GM12865 (cell line): ENCODE measurements at regions not wholly inside any gene's neighbourhood (a gene's known extent, or its start where the extent isn't known, plus 50 kb on each side); places are given as distances from the start of the nearest gene placed in this dataset.

Source experiments
- DNase-seq: peaks from one replicate; pipeline ENCODE4 v3.0.0; 2010; ENCODE audit warnings: low read depth
- H3K4me3 ChIP-seq: 2 replicates; pipeline ENCODE4 v1.5.1; 2011; ENCODE audit warnings: mild to moderate bottlenecking, low read depth, low read length, control low read depth
- TF ChIP-seq, protein P1 (sequence below): IDR thresholded peaks from 2 replicates; pipeline ENCODE4 v1.5.1; 2011; ENCODE audit warnings: low read length, control low read depth, low read depth, inconsistent platforms; ENCODE audit not compliant: insufficient read depth; ENCODE audit errors: missing control alignments

DNA sequence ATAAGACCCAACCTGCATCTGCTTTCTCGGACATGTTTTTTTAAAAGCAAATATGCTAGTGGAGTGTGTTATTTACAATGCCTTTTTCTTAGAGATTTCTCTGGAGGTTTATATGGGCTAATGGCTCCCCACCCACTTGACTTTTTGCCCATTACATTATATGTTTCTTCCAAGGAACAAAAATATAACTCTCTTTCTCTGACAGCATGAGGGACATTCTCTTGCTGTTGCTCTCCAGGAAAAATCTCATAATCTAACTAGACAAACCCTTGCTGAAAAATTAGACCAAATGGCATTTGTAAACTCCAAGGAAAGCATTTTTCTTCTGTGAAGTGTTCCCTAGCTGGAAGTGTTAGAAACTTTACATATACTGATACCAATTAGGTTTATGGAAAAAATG lies 213.7 kb downstream of the PRL start:
- no peak overlapping the region for H3K4me3 ChIP-seq

DNA sequence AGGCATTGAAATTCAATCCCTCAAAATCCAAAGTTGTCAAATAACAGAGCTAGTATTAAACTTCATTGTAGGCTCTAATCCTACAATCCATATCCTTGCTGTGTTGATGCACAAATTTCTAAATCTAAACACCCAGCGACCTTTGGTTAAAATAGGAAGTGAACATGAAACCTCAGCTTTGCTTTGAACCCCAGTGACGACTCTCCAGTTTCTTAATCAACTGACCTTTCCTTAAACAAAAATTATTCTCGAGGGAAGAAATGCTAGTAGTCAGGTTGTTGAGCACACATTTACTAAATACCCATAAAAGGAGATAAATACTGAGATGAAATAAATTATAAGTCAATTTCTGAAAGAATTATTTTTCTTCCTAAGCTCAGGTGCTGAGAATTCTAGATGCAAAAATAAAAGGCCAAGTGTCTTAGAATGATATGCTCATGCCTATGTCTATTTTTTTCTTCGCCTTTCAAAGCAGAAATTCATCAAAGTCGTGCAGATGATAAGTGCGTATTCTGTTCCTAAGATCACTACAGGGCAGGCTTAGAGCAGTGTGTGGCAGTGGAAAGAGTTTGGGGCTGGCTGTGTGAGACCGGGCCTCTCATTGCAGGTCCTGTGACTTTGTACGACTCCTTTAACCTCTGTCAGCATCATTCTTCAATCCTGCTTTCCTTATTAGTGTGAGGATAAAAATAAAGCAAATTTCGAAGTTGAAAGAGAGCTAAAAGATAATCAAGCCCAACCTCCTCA lies 208.7 kb downstream of the PRL start:
- peak; percentile 42 for DNase-seq
- H3K4me3 ChIP-seq: no peak overlapping the region
- TF ChIP-seq, protein P1, sequence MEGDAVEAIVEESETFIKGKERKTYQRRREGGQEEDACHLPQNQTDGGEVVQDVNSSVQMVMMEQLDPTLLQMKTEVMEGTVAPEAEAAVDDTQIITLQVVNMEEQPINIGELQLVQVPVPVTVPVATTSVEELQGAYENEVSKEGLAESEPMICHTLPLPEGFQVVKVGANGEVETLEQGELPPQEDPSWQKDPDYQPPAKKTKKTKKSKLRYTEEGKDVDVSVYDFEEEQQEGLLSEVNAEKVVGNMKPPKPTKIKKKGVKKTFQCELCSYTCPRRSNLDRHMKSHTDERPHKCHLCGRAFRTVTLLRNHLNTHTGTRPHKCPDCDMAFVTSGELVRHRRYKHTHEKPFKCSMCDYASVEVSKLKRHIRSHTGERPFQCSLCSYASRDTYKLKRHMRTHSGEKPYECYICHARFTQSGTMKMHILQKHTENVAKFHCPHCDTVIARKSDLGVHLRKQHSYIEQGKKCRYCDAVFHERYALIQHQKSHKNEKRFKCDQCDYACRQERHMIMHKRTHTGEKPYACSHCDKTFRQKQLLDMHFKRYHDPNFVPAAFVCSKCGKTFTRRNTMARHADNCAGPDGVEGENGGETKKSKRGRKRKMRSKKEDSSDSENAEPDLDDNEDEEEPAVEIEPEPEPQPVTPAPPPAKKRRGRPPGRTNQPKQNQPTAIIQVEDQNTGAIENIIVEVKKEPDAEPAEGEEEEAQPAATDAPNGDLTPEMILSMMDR: no peak

More for the DNA sequence above, 213.7 kb downstream of the PRL start:
- TF ChIP-seq, protein P1: no peak
- DNase-seq: no peak

DNA sequence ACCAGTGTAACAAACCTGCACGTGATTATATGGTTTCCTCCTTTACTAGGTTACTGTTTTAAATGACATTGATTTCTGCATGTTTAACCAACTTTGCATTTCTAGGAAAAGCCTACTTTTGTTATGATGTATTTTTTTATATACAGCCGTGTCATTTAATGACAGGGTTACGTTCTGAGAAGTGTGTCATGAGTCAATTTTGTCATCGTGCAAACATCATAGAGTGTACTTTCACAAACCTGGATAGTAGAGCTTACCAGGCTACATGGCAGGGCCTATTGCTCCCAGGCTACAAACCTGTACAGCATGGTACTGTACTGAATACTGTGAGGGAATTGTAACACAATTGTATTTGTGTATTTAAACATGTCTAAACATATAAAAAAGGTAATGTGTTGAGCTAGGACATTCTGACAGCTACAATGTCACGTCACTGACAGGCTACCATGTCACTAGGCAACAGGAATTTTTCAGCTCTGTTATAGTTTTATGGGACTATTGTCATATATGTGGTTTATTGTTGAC lies 205.3 kb downstream of the PRL start:
- DNase-seq: no peak
- no peak overlapping the region for H3K4me3 ChIP-seq
- TF ChIP-seq, protein P1: no peak

DNA sequence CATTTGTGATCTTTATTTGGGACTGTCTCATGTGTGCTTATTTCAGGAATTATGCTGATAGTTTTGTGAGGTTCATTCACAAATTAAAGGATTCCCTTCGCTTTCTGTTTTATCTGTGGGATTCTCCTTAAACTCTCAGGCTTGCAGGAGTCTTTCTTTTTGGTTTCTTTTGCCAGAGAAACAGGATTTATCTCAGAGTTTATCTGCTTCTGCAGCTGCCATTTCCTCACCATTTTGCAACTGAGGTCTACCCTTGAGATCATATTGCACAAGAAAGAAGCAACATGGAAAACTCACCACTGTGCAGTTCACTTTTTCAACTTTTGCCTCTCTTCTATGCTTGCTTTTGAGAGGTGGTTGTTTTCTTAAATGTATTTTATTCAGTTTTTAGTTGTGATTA lies 201.0 kb downstream of the PRL start:
- DNase-seq: no peak
- H3K4me3 ChIP-seq: no peak overlapping the region
- TF ChIP-seq, protein P1: no peak

DNA sequence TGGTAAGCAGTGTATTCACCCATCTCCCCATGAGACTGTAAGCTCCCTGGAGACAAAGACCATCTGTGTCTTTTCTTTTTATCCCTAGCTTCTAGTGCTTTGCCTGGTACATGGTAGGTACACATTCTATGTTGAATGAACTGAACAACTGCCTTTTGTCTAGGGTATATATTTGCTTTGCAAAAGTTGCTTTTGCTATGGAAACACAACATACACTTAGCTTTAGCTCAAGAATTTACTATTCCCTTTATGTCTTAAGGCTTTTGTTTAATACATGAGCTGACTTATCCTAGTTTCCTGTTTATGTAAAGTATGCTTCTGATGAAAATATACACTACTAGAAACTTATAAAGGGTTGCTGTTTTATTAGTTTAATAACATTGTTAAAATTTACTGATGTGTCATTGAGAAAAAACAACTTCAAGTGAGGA lies 198.2 kb downstream of the PRL start:
- H3K4me3 ChIP-seq: no peak overlapping the region
- TF ChIP-seq, protein P1: no peak
- DNase-seq: no peak

DNA sequence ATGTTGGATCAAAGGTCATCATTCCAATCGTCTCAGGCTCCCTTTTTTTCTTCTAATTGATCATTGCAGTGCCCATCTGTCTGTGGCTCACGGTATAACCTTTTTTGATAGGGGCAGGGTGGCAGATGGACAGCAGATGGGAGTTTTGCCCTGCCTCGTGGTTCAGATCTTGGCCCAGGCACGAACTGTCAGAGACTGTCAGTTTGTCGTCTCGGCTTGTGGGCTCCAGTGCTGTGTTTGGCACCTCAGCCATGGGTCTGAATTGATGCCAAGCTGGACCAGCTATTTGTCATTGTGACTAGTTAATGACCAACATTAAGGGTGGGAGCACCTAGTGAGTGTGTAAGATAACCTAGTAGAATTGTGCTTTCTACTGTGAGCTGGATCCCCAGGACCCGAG lies 197.6 kb downstream of the PRL start:
- TF ChIP-seq, protein P1: no peak
- H3K4me3 ChIP-seq: no peak overlapping the region
- DNase-seq: no peak

DNA sequence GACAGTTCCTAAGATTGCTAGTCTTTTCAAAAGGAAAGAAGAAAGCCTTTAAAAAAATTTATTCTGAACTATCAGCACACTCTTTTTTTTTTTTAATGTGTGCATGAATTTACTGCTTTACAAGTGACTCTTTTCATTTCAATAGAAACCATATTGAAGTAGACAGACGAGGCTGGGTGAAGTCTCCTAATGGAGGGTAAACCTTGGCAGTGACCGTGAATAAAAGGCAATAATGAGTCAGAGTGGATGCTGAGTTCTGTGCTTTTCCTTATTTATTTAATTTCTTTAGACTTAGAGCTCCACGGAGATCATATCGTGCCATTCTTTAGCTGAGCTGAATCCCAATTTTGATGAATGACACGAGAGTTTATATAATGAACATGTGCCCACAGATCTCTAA lies 196.9 kb downstream of the PRL start:
- TF ChIP-seq, protein P1: no peak
- H3K4me3 ChIP-seq: no peak overlapping the region
- DNase-seq: no peak
